ENCODE measurements at regions not wholly inside any gene's neighbourhood (a gene's known extent, or its start where the extent isn't known, plus 50 kb on each side); places are given as distances from the start of the nearest gene placed in this dataset.

GRCh38 chr9:13352451-13352979, 73.0 kb upstream of the MPDZ start:
- TF ChIP-seq CTCF (conservative IDR thresholded peaks at IDR 0.05 in 1 of 2, IDR thresholded peaks at IDR 0.05 in 1 of 2; ENCODE audit: low read depth in 1 of 2, low read length in 2 of 2) (no peak), EZH2 (IDR thresholded peaks at IDR 0.05; ENCODE audit: low read length, missing control alignments) (no peak)
